ENCODE measurements at regions not wholly inside any gene's neighbourhood (a gene's known extent, or its start where the extent isn't known, plus 50 kb on each side); places are given as distances from the start of the nearest gene placed in this dataset.

DNA sequence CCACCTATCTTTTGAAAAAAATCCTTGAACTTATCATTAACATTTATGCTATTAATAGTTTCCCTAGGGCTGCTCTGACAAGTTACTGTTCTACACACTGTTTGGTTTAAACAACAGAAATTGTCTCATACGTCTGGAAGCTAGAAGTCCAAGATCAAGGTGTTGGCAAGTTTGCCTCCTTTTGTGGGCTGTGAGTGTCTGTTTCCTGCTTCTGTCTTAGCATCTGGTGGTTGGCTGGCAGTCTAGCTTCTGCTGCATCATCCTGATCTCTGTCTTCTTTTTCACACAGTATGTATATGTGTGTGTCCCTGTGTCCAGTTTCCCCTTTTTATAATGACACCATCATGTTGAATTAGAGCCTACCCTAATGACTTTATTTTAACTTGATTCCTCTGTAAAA lies 154.8 kb downstream of the RPS12 start:
- Mint-ChIP-seq H3K36me3 (ENCODE audit: insufficient read depth, unreplicated experiment) (no peaks in the 10 kb centered on the region), H3K4me1 (ENCODE audit: insufficient read depth, unreplicated experiment) (no peaks in the 10 kb centered on the region), H3K27me3 (ENCODE audit: insufficient read depth, unreplicated experiment) (peaks cover 62% of the 10 kb centered on the region), H3K4me3 (ENCODE audit: unreplicated experiment) (no peak overlapping the region), H3K27ac (ENCODE audit: low read depth, unreplicated experiment) (no peak overlapping the region), H3K9me3 (ENCODE audit: unreplicated experiment) (no peaks in the 10 kb centered on the region)
- intact Hi-C loops (cut with micrococcal nuclease), result loop anchor here (10.0 kb wide), 1 partner anchor 216 kb away; no protein-coding TSS in a partner anchor
- no TSS peak for BruUV-seq (replicated peaks)
- POLR2A ChIA-PET, result interaction anchor here (0.6 kb wide), 1 partner anchor 105 kb away, joined by 3 read pairs; no protein-coding TSS in a partner anchor
- no peak for DNase-seq (ENCODE audit: unreplicated experiment)
- CTCF ChIA-PET, result interaction anchor here (0.5 to 0.7 kb wide), 2 partner anchors 346 to 539 kb away, joined by 3 to 4 read pairs; no protein-coding TSS in a partner anchor
- TF ChIP-seq, protein P1, sequence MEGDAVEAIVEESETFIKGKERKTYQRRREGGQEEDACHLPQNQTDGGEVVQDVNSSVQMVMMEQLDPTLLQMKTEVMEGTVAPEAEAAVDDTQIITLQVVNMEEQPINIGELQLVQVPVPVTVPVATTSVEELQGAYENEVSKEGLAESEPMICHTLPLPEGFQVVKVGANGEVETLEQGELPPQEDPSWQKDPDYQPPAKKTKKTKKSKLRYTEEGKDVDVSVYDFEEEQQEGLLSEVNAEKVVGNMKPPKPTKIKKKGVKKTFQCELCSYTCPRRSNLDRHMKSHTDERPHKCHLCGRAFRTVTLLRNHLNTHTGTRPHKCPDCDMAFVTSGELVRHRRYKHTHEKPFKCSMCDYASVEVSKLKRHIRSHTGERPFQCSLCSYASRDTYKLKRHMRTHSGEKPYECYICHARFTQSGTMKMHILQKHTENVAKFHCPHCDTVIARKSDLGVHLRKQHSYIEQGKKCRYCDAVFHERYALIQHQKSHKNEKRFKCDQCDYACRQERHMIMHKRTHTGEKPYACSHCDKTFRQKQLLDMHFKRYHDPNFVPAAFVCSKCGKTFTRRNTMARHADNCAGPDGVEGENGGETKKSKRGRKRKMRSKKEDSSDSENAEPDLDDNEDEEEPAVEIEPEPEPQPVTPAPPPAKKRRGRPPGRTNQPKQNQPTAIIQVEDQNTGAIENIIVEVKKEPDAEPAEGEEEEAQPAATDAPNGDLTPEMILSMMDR (IDR thresholded peaks at IDR 0.05; ENCODE audit: unreplicated experiment), result no peak

DNA sequence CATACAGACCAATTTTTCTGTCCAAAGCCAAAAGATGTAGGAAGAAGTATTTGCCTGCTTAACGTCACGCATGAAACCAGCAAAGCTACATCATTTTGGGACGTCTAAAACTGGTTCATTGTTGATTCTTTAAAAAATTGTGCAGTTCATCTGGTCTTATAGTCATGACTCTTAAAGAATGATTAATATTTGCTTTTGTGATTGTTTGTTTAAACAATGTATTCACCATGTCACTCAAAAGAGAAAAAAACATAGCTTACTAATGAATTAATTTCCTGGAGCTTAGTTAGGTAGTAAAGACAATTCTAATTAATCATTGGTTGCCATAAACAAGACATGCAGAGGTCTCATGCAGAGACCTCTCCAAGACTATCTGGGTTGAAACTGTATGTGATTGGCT lies 157.3 kb downstream of the RPS12 start:
- TF ChIP-seq, protein P1 (IDR thresholded peaks at IDR 0.05; ENCODE audit: unreplicated experiment), result no peak
- H3K4me3 Mint-ChIP-seq (ENCODE audit: unreplicated experiment), result no peak overlapping the region
- POLR2A ChIA-PET, result no interaction called here
- BruUV-seq (replicated peaks), result no TSS peak
- peaks cover 75% of the 10 kb centered on the region for H3K27me3 Mint-ChIP-seq (ENCODE audit: insufficient read depth, unreplicated experiment)
- H3K27ac Mint-ChIP-seq (ENCODE audit: low read depth, unreplicated experiment), result no peak overlapping the region
- no peaks in the 10 kb centered on the region for H3K36me3 Mint-ChIP-seq (ENCODE audit: insufficient read depth, unreplicated experiment)
- intact Hi-C loops (cut with micrococcal nuclease), result no loop called here
- DNase-seq (ENCODE audit: unreplicated experiment), result no peak
- no peaks in the 10 kb centered on the region for H3K9me3 Mint-ChIP-seq (ENCODE audit: unreplicated experiment)
- CTCF ChIA-PET, result interaction anchor here (0.7 to 2.7 kb wide), 2 partner anchors 9 to 528 kb away, joined by 3 to 14 read pairs; no protein-coding TSS in a partner anchor
- no peaks in the 10 kb centered on the region for H3K4me1 Mint-ChIP-seq (ENCODE audit: insufficient read depth, unreplicated experiment)

DNA sequence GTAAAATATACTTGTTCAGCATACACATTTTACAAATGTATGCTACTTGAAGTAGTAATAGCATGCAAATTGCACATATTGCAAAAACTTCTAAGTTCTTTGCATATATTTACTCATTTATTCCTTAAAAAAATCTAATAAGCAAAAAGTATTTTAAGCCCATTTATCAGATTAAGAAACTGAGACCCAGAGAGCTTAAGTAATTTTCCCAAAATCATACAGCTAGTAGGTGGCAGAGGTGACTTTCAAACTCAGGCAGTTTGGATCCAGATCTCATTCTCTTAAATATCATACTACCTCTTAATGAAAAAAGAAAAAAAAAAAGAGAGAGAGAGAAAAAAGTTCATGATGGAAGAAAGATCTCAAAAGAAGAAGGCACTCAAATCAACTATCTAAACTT lies 157.9 kb downstream of the RPS12 start:
- no peak overlapping the region for H3K27ac Mint-ChIP-seq (ENCODE audit: low read depth, unreplicated experiment)
- H3K36me3 Mint-ChIP-seq (ENCODE audit: insufficient read depth, unreplicated experiment), result no peaks in the 10 kb centered on the region
- intact Hi-C loops (cut with micrococcal nuclease), result no loop called here
- peaks cover 80% of the 10 kb centered on the region for H3K27me3 Mint-ChIP-seq (ENCODE audit: insufficient read depth, unreplicated experiment)
- DNase-seq (ENCODE audit: unreplicated experiment), result no peak
- ChIA-PET CTCF (interaction anchor here (0.6 to 2.7 kb wide), 3 partner anchors 10 to 51 kb away, joined by 3 to 14 read pairs (median 4); no protein-coding TSS in a partner anchor), POLR2A (no interaction called here)
- no peaks in the 10 kb centered on the region for H3K9me3 Mint-ChIP-seq (ENCODE audit: unreplicated experiment)
- TF ChIP-seq, protein P1 (IDR thresholded peaks at IDR 0.05; ENCODE audit: unreplicated experiment), result no peak
- no TSS peak for BruUV-seq (replicated peaks)
- H3K4me3 Mint-ChIP-seq (ENCODE audit: unreplicated experiment), result no peak overlapping the region
- no peaks in the 10 kb centered on the region for H3K4me1 Mint-ChIP-seq (ENCODE audit: insufficient read depth, unreplicated experiment)

DNA sequence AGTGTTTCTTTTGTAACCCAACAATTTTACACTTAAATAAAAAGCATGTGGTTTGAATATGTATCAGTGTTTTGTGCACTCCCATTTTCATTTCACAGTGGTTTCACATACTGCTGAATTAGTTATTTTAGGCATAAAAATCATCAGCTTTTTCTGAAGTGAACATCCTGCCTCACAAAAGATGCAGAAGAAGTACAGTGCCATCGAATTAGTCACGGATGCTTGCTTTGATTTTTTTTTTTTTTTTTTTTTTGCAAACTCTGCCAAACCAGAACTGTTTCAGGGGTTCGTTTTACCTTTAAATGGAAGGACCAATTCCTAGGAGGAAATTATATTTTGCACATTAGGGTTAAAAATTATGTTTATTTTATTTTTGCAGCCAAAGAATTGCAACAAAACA lies 158.6 kb downstream of the RPS12 start:
- Mint-ChIP-seq H3K27me3 (ENCODE audit: insufficient read depth, unreplicated experiment) (peaks cover 88% of the 10 kb centered on the region), H3K4me3 (ENCODE audit: unreplicated experiment) (no peak overlapping the region), H3K36me3 (ENCODE audit: insufficient read depth, unreplicated experiment) (no peaks in the 10 kb centered on the region), H3K9me3 (ENCODE audit: unreplicated experiment) (no peaks in the 10 kb centered on the region), H3K4me1 (ENCODE audit: insufficient read depth, unreplicated experiment) (no peaks in the 10 kb centered on the region), H3K27ac (ENCODE audit: low read depth, unreplicated experiment) (no peak overlapping the region)
- BruUV-seq (replicated peaks), result no TSS peak
- intact Hi-C loops (cut with micrococcal nuclease), result no loop called here
- DNase-seq (ENCODE audit: unreplicated experiment), result no peak
- ChIA-PET CTCF (interaction anchor here (0.6 to 2.7 kb wide), 6 partner anchors 9 to 668 kb away, joined by 3 to 14 read pairs (median 4); no protein-coding TSS in a partner anchor), POLR2A (interaction anchor here (0.7 kb wide), 1 partner anchor 21 kb away, joined by 5 read pairs; no protein-coding TSS in a partner anchor)
- TF ChIP-seq, protein P1 (IDR thresholded peaks at IDR 0.05; ENCODE audit: unreplicated experiment), result no peak

Data from MCF 10A (cell line).